Colonic mucosa (tissue), 4 donors: ENCODE measurements at regions not wholly inside any gene's neighbourhood (a gene's known extent, or its start where the extent isn't known, plus 50 kb on each side); places are given as distances from the start of the nearest gene placed in this dataset. TPM values are rescaled to one million over a fixed set of nuclear protein-coding genes. Genes with fewer than 3 reads are reported as not detected.

Experiments used
- DNase-seq: peaks from one replicate; pipeline ENCODE4 v3.0.0-alpha.2; 2020
- H3K27ac ChIP-seq: fragments of 200-600 bp; one replicate; pipeline ENCODE4 v1.8.0; 2021
- H3K27me3 ChIP-seq: fragments of 200-600 bp; one replicate; pipeline ENCODE4 v1.8.0; 2021
- H3K36me3 ChIP-seq: fragments of 200-600 bp; one replicate; pipeline ENCODE4 v1.8.0; 2021
- H3K4me1 ChIP-seq: fragments of 200-600 bp; one replicate; pipeline ENCODE4 v1.8.0; 2021; ENCODE audit warnings: mild to moderate bottlenecking
- H3K4me3 ChIP-seq: fragments of 200-600 bp; one replicate; pipeline ENCODE4 v1.8.0; 2021
- H3K9ac ChIP-seq, 2 donors: one replicate each; pipeline ENCODE4 v1.7.0; 2013; ENCODE audit warnings: control low read depth in 2 of 2, low read depth in 2 of 2, low read length in 2 of 2
- H3K9me3 ChIP-seq: fragments of 200-600 bp; one replicate; pipeline ENCODE4 v1.8.0; 2021
- CTCF ChIP-seq: fragments of 200-600 bp; IDR thresholded peaks from one replicate; pipeline ENCODE4 v1.8.0; 2022; ENCODE audit warnings: antibody characterized with exemption, mild to moderate bottlenecking
- intact Hi-C: fragments of 100-400 bp; cut with DNase I; formaldehyde crosslinking; loops from one replicate; pipeline ENCODE4 v1.14.1; 2022
- microRNA-seq: library from miRNA; unstranded; fragments of <30 nt; microRNA quantifications from one replicate; pipeline ENCODE4, GENCODE V29; 2019
- donor health status: healthy.
- donor health status: DM: no; HTN: no; CAD: no.
- donor health status: DM: no; HTN: no; CAD: no.

- intact Hi-C loops = no loop called here
- H3K36me3 ChIP-seq = no peaks in the 10 kb centered on the region
- DNase-seq = no peak
- H3K4me3 ChIP-seq = no peak overlapping the region
- no peaks in the 10 kb centered on the region for H3K9me3 ChIP-seq
- H3K27ac ChIP-seq = no peak overlapping the region
- no peaks in the 10 kb centered on the region for H3K27me3 ChIP-seq
- H3K4me1 ChIP-seq = no peaks in the 10 kb centered on the region
- TF ChIP-seq CTCF = no peak
- H3K9ac ChIP-seq = no peak overlapping the region
Measured at GRCh38 chr3:105315144-105315543, 51.6 kb upstream of the ALCAM start.

GRCh38 chr3:105315815-105316214 lies 50.9 kb upstream of the ALCAM start:
- no peak for TF ChIP-seq CTCF
- Histone ChIP-seq H3K36me3 (no peaks in the 10 kb centered on the region), H3K9me3 (no peaks in the 10 kb centered on the region), H3K27me3 (no peaks in the 10 kb centered on the region), H3K27ac (no peak overlapping the region), H3K9ac (no peak overlapping the region), H3K4me3 (no peak overlapping the region), H3K4me1 (no peaks in the 10 kb centered on the region)
- intact Hi-C loops = no loop called here
- no peak for DNase-seq

- no peak overlapping the region for H3K4me3 ChIP-seq
- H3K9me3 ChIP-seq = no peaks in the 10 kb centered on the region
- intact Hi-C loops = no loop called here
- no peak for DNase-seq
- H3K9ac ChIP-seq = no peak overlapping the region
- H3K36me3 ChIP-seq = no peaks in the 10 kb centered on the region
- H3K4me1 ChIP-seq = no peaks in the 10 kb centered on the region
- no peak for TF ChIP-seq CTCF
- H3K27me3 ChIP-seq = no peaks in the 10 kb centered on the region
- no peak overlapping the region for H3K27ac ChIP-seq
Measured at GRCh38 chr3:105316331-105316730, 50.4 kb upstream of the ALCAM start.

Small RNA genes lying in the stretch of these regions (microRNA-seq; reads per million reads assigned to microRNA genes)
- gene MIR548AB = not detected
